ENCODE measurements at regions not wholly inside any gene's neighbourhood (a gene's known extent, or its start where the extent isn't known, plus 50 kb on each side); places are given as distances from the start of the nearest gene placed in this dataset.

DNA sequence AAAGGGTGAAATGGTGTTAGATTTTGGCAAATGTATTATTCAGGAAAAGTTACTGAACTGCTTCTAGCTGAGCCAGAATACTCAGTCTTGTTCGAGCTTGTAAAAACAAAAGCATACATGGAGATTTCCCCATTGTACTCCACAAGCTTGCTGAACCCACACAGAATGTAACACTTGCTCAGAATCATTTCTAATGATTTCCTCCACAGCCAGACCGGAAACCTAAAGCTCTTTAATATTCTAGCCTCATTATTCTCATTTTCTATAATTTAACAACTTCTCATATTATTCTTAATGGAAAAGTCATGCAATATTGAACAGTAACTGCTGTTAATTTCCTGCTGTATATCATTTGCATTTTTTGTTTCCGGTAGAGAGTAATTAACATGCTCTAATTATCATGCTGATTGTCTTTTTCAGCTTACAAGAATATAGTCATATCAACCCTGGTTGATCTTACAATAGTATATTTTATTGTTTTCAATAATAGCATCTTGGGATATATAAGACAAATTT, 1387.5 kb upstream of the EYS start:
- no peak for DNase-seq (ENCODE audit: low spot score in 2 of 2)
- TF ChIP-seq, protein P1, sequence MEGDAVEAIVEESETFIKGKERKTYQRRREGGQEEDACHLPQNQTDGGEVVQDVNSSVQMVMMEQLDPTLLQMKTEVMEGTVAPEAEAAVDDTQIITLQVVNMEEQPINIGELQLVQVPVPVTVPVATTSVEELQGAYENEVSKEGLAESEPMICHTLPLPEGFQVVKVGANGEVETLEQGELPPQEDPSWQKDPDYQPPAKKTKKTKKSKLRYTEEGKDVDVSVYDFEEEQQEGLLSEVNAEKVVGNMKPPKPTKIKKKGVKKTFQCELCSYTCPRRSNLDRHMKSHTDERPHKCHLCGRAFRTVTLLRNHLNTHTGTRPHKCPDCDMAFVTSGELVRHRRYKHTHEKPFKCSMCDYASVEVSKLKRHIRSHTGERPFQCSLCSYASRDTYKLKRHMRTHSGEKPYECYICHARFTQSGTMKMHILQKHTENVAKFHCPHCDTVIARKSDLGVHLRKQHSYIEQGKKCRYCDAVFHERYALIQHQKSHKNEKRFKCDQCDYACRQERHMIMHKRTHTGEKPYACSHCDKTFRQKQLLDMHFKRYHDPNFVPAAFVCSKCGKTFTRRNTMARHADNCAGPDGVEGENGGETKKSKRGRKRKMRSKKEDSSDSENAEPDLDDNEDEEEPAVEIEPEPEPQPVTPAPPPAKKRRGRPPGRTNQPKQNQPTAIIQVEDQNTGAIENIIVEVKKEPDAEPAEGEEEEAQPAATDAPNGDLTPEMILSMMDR (IDR thresholded peaks at IDR 0.05) = no peak
- no peaks in the 10 kb centered on the region for H3K4me1 ChIP-seq
- intact Hi-C loops (cut with DNase I) = no loop called here
- H3K27me3 ChIP-seq = no peaks in the 10 kb centered on the region
- no peaks in the 10 kb centered on the region for H3K9me3 ChIP-seq
- no peaks in the 10 kb centered on the region for H3K36me3 ChIP-seq
- no peak overlapping the region for H3K4me3 ChIP-seq
- no peak overlapping the region for H3K27ac ChIP-seq

DNA sequence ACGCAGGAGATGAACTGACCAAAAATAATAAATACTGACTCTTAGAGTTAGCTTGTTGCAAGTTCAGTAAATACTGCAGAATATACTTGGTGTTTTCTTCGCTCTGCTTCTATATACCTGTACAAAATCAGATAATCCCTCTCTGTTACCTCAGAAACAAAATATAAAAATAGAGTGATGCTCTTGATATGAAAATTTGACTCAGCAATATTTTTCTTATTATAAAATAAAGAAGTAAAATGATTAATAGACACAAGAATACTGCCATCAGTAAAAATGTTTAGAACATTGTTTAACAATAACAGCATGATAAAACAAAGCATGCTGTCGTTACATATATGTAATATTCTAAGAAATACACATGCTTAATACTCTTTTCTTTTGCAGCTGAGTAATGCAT, 1366.9 kb upstream of the EYS start:
- Histone ChIP-seq H3K27ac (no peak overlapping the region), H3K36me3 (no peaks in the 10 kb centered on the region), H3K9me3 (no peaks in the 10 kb centered on the region), H3K4me1 (no peaks in the 10 kb centered on the region), H3K27me3 (no peaks in the 10 kb centered on the region), H3K4me3 (no peak overlapping the region)
- intact Hi-C loops (cut with DNase I) = no loop called here
- DNase-seq (ENCODE audit: low spot score in 2 of 2) = no peak
- TF ChIP-seq, protein P1 (IDR thresholded peaks at IDR 0.05) = no peak

DNA sequence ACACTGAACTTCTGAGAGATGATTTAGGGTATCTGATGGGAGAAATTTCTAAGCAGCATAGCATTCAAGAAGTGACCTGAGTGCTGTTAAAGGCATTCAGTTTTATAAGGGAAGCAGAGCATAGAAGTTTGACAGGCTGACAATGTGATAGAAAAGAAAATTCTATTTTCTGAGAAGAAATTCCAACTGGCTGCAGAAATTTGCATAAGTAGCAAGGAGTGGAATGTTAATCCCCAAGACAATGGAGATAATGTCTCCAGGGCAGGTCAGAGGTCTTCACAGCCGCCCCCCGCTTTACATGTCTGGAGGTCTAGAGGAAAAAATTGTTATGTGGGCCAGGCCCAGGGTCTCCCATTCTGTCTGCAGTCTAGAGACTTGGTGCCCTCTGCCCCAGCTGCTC, 1361.8 kb upstream of the EYS start:
- Histone ChIP-seq H3K27me3 (no peaks in the 10 kb centered on the region), H3K4me3 (no peak overlapping the region), H3K9me3 (no peaks in the 10 kb centered on the region), H3K36me3 (no peaks in the 10 kb centered on the region), H3K27ac (no peak overlapping the region), H3K4me1 (no peaks in the 10 kb centered on the region)
- DNase-seq (ENCODE audit: low spot score in 2 of 2) = no peak
- intact Hi-C loops (cut with DNase I) = no loop called here
- TF ChIP-seq, protein P1 (IDR thresholded peaks at IDR 0.05) = no peak

DNA sequence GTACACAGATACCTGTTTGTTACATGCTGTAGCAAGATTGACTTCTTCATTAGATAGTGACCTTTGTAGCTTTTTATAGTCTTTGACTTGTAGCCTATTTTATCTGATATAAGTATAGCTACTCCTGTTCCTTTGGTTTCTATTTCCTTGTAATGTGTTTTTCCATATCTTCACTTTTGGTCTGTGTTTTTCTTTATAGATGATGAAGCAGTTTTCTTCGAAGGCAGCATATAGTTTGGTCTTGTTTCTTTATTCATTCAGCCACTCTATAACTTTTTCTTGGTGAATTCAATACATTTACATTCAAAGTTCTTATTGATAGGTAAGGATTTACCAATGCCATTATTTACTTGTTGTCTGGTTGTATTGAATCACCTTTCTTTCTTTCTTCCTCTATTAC, 1357.3 kb upstream of the EYS start:
- TF ChIP-seq, protein P1 (IDR thresholded peaks at IDR 0.05) = no peak
- Histone ChIP-seq H3K27me3 (no peaks in the 10 kb centered on the region), H3K27ac (no peak overlapping the region), H3K9me3 (no peaks in the 10 kb centered on the region), H3K4me3 (no peak overlapping the region), H3K4me1 (no peaks in the 10 kb centered on the region), H3K36me3 (no peaks in the 10 kb centered on the region)
- no peak for DNase-seq (ENCODE audit: low spot score in 2 of 2)
- intact Hi-C loops (cut with DNase I) = no loop called here

DNA sequence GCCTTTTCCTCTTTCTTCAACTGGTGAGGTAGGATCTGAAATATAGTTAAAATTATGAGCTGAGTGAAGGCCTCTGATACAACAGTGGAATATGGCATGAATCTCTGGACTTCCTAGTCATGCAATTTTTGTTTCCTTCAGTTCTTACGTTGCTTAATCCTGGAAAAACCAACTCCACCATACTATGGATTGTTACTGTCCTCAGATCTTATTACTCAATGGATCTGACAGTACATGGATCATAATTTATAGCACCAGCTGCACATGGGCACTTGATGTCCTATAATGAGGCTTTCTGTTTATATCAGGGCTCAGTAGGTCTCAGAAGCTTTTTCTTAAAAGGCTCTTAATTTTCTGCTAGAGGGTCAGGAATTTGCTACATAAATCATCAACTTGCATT, 1341.0 kb upstream of the EYS start:
- Histone ChIP-seq H3K27me3 (no peaks in the 10 kb centered on the region), H3K36me3 (no peaks in the 10 kb centered on the region), H3K4me3 (no peak overlapping the region), H3K9me3 (no peaks in the 10 kb centered on the region), H3K27ac (no peak overlapping the region), H3K4me1 (no peaks in the 10 kb centered on the region)
- TF ChIP-seq, protein P1 (IDR thresholded peaks at IDR 0.05) = no peak
- DNase-seq (ENCODE audit: low spot score in 2 of 2) = no peak
- intact Hi-C loops (cut with DNase I) = no loop called here

DNA sequence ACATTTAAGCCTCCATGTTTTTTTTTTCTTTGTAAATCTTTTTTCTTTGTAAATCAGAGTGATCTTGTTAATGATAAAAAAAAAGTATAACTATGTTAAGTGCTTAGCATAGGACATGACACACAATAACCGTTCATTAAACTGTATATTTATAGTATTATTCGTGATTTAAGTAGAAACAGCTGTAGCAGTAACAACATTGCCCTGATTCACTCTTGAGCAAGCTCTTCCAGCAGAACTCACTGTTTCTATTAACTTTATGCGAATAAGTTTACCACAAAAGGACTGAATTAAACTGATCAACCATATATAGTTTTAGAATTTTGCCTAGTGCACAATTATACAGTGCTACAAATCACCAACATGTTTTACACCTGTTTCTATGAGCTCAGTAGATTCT, 1338.0 kb upstream of the EYS start:
- H3K4me3 ChIP-seq = no peak overlapping the region
- intact Hi-C loops (cut with DNase I) = no loop called here
- H3K27me3 ChIP-seq = no peaks in the 10 kb centered on the region
- H3K4me1 ChIP-seq = no peaks in the 10 kb centered on the region
- H3K9me3 ChIP-seq = no peaks in the 10 kb centered on the region
- H3K36me3 ChIP-seq = no peaks in the 10 kb centered on the region
- H3K27ac ChIP-seq = no peak overlapping the region
- no peak for DNase-seq (ENCODE audit: low spot score in 2 of 2)
- TF ChIP-seq, protein P1 (IDR thresholded peaks at IDR 0.05) = no peak

All from ascending aorta (tissue), 2 donors.